CD4-positive, alpha-beta T cell treated with Interleukin-1 beta for 1 hour (primary cell): ENCODE measurements at regions not wholly inside any gene's neighbourhood (a gene's known extent, or its start where the extent isn't known, plus 50 kb on each side); places are given as distances from the start of the nearest gene placed in this dataset.
"Not testable (repeated sequence)": the region's sequence is repeated elsewhere in the genome, so short reads cannot be mapped to it uniquely, and the experiment has no call there.

Experiments used
- DNase-seq, 2 donors: peaks; one replicate each; pipeline ENCODE4 v3.0.0-alpha.2; 2020 to 2022

GRCh38 chr3:124650798-124651197, 79.5 kb upstream of the UMPS start:
- DNase-seq = peak in 1 of 2 donors; percentile 16

- DNase-seq = not testable (repeated sequence)
These were observed 78.8 kb upstream of the UMPS start for GRCh38 chr3:124651416-124651815.

GRCh38 chr3:124652009-124652408, 78.2 kb upstream of the UMPS start:
- DNase-seq = no peak

GRCh38 chr3:124653071-124653796, 77.0 kb upstream of the UMPS start:
- DNase-seq = no peak

GRCh38 chr3:124653797-124654469, 76.3 kb upstream of the UMPS start:
- no peak for DNase-seq

- DNase-seq = no peak
These were observed 75.8 kb upstream of the UMPS start for GRCh38 chr3:124654470-124654845.

- no peak for DNase-seq
These were observed 73.7 kb upstream of the UMPS start for GRCh38 chr3:124656531-124656930.

- no peak for DNase-seq
These were observed 73.1 kb upstream of the UMPS start for GRCh38 chr3:124657138-124657537.

GRCh38 chr3:124658270-124658669, 72.0 kb upstream of the UMPS start:
- no peak for DNase-seq

- no peak for DNase-seq
These were observed 71.1 kb upstream of the UMPS start for GRCh38 chr3:124659175-124659574.

- DNase-seq = no peak
These were observed 69.7 kb upstream of the UMPS start for GRCh38 chr3:124660599-124660998.

GRCh38 chr3:124663690-124664089, 66.6 kb upstream of the UMPS start:
- no peak for DNase-seq

- DNase-seq = no peak
These were observed 65.4 kb upstream of the UMPS start for GRCh38 chr3:124664804-124665203.

- no peak for DNase-seq
These were observed 64.2 kb upstream of the UMPS start for GRCh38 chr3:124666067-124666466.

GRCh38 chr3:124669470-124669869, 60.8 kb upstream of the UMPS start:
- no peak for DNase-seq

GRCh38 chr3:124671106-124671505, 59.1 kb upstream of the UMPS start:
- DNase-seq = peak; percentile 50 to 68

- DNase-seq = no peak
These were observed 55.9 kb upstream of the UMPS start for GRCh38 chr3:124674336-124674735.

- no peak for DNase-seq
These were observed 54.0 kb upstream of the UMPS start for GRCh38 chr3:124676236-124676635.

- DNase-seq = no peak
These were observed 51.1 kb upstream of the UMPS start for GRCh38 chr3:124679048-124679638.
